ENCODE measurements at regions not wholly inside any gene's neighbourhood (a gene's known extent, or its start where the extent isn't known, plus 50 kb on each side); places are given as distances from the start of the nearest gene placed in this dataset.

GRCh38 chr10:130998642-130999041 lies 312.9 kb downstream of the TCERG1L start:
- no peak for DNase-seq (ENCODE audit: low spot score)

- DNase-seq (ENCODE audit: low spot score): no peak
These were observed 311.9 kb downstream of the TCERG1L start for GRCh38 chr10:130999376-131000202.

- no peak for DNase-seq (ENCODE audit: low spot score)
These were observed 311.3 kb downstream of the TCERG1L start for GRCh38 chr10:131000244-131000643.

- no peak for DNase-seq (ENCODE audit: low spot score)
These were observed 310.8 kb downstream of the TCERG1L start for GRCh38 chr10:131000743-131001142.

GRCh38 chr10:131001438-131001837 lies 310.1 kb downstream of the TCERG1L start:
- no peak for DNase-seq (ENCODE audit: low spot score)

GRCh38 chr10:131002031-131002861 lies 309.3 kb downstream of the TCERG1L start:
- DNase-seq (ENCODE audit: low spot score): no peak

- no peak for DNase-seq (ENCODE audit: low spot score)
These were observed 308.1 kb downstream of the TCERG1L start for GRCh38 chr10:131003455-131003854.

GRCh38 chr10:131004276-131004675 lies 307.2 kb downstream of the TCERG1L start:
- DNase-seq (ENCODE audit: low spot score): no peak

GRCh38 chr10:131006458-131007256 lies 304.9 kb downstream of the TCERG1L start:
- no peak for DNase-seq (ENCODE audit: low spot score)

GRCh38 chr10:131009791-131010190 lies 301.7 kb downstream of the TCERG1L start:
- DNase-seq (ENCODE audit: low spot score): no peak

- DNase-seq (ENCODE audit: low spot score): no peak
These were observed 300.5 kb downstream of the TCERG1L start for GRCh38 chr10:131010965-131011575.

- DNase-seq (ENCODE audit: low spot score): no peak
These were observed 299.4 kb downstream of the TCERG1L start for GRCh38 chr10:131011936-131012640.

GRCh38 chr10:131012641-131012985 lies 298.9 kb downstream of the TCERG1L start:
- no peak for DNase-seq (ENCODE audit: low spot score)

- DNase-seq (ENCODE audit: low spot score): no peak
These were observed 298.1 kb downstream of the TCERG1L start for GRCh38 chr10:131013281-131013912.

- no peak for DNase-seq (ENCODE audit: low spot score)
These were observed 297.2 kb downstream of the TCERG1L start for GRCh38 chr10:131014271-131014670.

GRCh38 chr10:131015271-131015670 lies 296.2 kb downstream of the TCERG1L start:
- DNase-seq (ENCODE audit: low spot score): no peak

- no peak for DNase-seq (ENCODE audit: low spot score)
These were observed 295.0 kb downstream of the TCERG1L start for GRCh38 chr10:131016556-131016955.

- no peak for DNase-seq (ENCODE audit: low spot score)
These were observed 293.8 kb downstream of the TCERG1L start for GRCh38 chr10:131017566-131018285.

GRCh38 chr10:131018886-131019500 lies 292.5 kb downstream of the TCERG1L start:
- DNase-seq (ENCODE audit: low spot score): no peak

GRCh38 chr10:131019696-131020095 lies 291.8 kb downstream of the TCERG1L start:
- DNase-seq (ENCODE audit: low spot score): no peak
